ENCODE measurements at regions not wholly inside any gene's neighbourhood (a gene's known extent, or its start where the extent isn't known, plus 50 kb on each side); places are given as distances from the start of the nearest gene placed in this dataset.

GRCh38 chr2:181770150-181770549 is 89.8 kb upstream of the NEUROD1 start:
- TF ChIP-seq, protein P1, sequence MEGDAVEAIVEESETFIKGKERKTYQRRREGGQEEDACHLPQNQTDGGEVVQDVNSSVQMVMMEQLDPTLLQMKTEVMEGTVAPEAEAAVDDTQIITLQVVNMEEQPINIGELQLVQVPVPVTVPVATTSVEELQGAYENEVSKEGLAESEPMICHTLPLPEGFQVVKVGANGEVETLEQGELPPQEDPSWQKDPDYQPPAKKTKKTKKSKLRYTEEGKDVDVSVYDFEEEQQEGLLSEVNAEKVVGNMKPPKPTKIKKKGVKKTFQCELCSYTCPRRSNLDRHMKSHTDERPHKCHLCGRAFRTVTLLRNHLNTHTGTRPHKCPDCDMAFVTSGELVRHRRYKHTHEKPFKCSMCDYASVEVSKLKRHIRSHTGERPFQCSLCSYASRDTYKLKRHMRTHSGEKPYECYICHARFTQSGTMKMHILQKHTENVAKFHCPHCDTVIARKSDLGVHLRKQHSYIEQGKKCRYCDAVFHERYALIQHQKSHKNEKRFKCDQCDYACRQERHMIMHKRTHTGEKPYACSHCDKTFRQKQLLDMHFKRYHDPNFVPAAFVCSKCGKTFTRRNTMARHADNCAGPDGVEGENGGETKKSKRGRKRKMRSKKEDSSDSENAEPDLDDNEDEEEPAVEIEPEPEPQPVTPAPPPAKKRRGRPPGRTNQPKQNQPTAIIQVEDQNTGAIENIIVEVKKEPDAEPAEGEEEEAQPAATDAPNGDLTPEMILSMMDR (conservative IDR thresholded peaks at IDR 0.05; ENCODE audit: low read length), result no peak
- no peak for TF ChIP-seq EZH2phosphoT487 (IDR thresholded peaks at IDR 0.05; ENCODE audit: borderline replicate concordance, low read depth, low read length)

Data from OCI-LY7 (cell line).